Spleen (tissue), 11 donors: ENCODE measurements at regions not wholly inside any gene's neighbourhood (a gene's known extent, or its start where the extent isn't known, plus 50 kb on each side); places are given as distances from the start of the nearest gene placed in this dataset.

ENCODE experiments used
- DNase-seq: peaks from one replicate; pipeline ENCODE4 v3.0.0-alpha.2; 2020
- H3K27ac ChIP-seq, 8 donors: fragments of 200-600 bp; sonication (generic) in 7 of 8; 1 replicate in 4 of 8; 2 replicates in 4 of 8; pipeline versions ENCODE4 v1.5.0 to v1.8.0; 2016 to 2021; ENCODE audit warnings: inconsistent platforms in 4 of 8, mild to moderate bottlenecking in 4 of 8, moderate library complexity in 1 of 8
- H3K27me3 ChIP-seq, 7 donors: fragments of 200-600 bp; sonication (generic) in 6 of 7; replicated peaks in 1 of 7; 1 replicate in 4 of 7; 2 replicates in 3 of 7; pipeline versions ENCODE4 v1.5.0 to v1.8.0; 2016 to 2021; ENCODE audit warnings: inconsistent platforms in 3 of 7, mild to moderate bottlenecking in 1 of 7
- H3K36me3 ChIP-seq, 6 donors: fragments of 200-600 bp; sonication (generic) in 5 of 6; 1 replicate in 4 of 6; 2 replicates in 2 of 6; pipeline versions ENCODE4 v1.5.0 to v1.8.0; 2016 to 2021; ENCODE audit warnings: inconsistent platforms in 2 of 6
- H3K4me1 ChIP-seq, 6 donors: fragments of 200-600 bp; sonication (generic) in 5 of 6; 1 replicate in 3 of 6; 2 replicates in 3 of 6; pipeline versions ENCODE4 v1.5.0 to v1.8.0; 2016 to 2021; ENCODE audit warnings: inconsistent platforms in 3 of 6
- H3K4me3 ChIP-seq, 8 donors: fragments of 200-600 bp; sonication (generic) in 7 of 8; 1 replicate in 4 of 8; 2 replicates in 4 of 8; pipeline versions ENCODE4 v1.5.0 to v1.8.0; 2016 to 2021; ENCODE audit warnings: inconsistent platforms in 4 of 8, mild to moderate bottlenecking in 4 of 8, moderate library complexity in 2 of 8
- H3K9me3 ChIP-seq, 8 donors: fragments of 200-600 bp; sonication (generic) in 7 of 8; 1 replicate in 4 of 8; 2 replicates in 4 of 8; pipeline versions ENCODE4 v1.5.0 to v1.8.0; 2016 to 2021; ENCODE audit warnings: inconsistent platforms in 4 of 8
- CTCF ChIP-seq, 11 experiments: fragments of 200-600 bp in 7 of 11; fragments of 450-650 bp in 4 of 11; sonication (generic) in 4 of 11; IDR thresholded peaks in 8 of 11; conservative IDR thresholded peaks in 3 of 11; 1 replicate in 7 of 11; 2 replicates in 4 of 11; pipeline versions ENCODE4 v1.4.0 to v1.8.0; 2016 to 2021; ENCODE audit warnings: antibody characterized with exemption in 11 of 11, inconsistent platforms in 4 of 11, mild to moderate bottlenecking in 1 of 11
- POLR2A ChIP-seq, 3 donors: fragments of 450-650 bp; IDR thresholded peaks; one replicate each; pipeline ENCODE4 v1.5.1; 2017; ENCODE audit warnings: antibody characterized with exemption in 3 of 3, mild to moderate bottlenecking in 1 of 3
- POLR2AphosphoS5 ChIP-seq, 3 donors: sonication (generic); formaldehyde crosslinking; IDR thresholded peaks; one replicate each; pipeline ENCODE4 v1.5.1; 2017; ENCODE audit warnings: antibody characterized with exemption in 3 of 3
- WGBS, 5 donors: extraction: QIAGEN DNeasy Blood & Tissue Kit in 3 of 5; methylation state at CpG; one replicate each; pipeline versions ENCODE4 v1.1.5 to v1.1.7; 2013 to 2018; 5-methylcytosine and 5-hydroxymethylcytosine counted together
- intact Hi-C: fragments of 100-400 bp; cut with DNase I; formaldehyde crosslinking; loops from one replicate; pipeline ENCODE4 v1.15.0; 2023; ENCODE audit warnings: low total_unique reads
- donor health status: healthy with polysubstance abuse.
- donor health status: DM: no; HTN: no; CAD: no; lungs with moderate emphysema.
- donor health status: DM: no; HTN: no; CAD: no.
- donor health status: Bipolar disorder and iron deficiency.
- donor health status: healthy.
- donor health status: DM: no; HTN: no; CAD: no.
- donor health status: DM: yes; HTN: yes; CAD: no.

- Histone ChIP-seq H3K9me3 (peaks cover 0 to 10% (median 0%) of the 10 kb centered on the region in 8 donors), H3K4me1 (no peaks in the 10 kb centered on the region), H3K27me3 (peaks cover 0 to 2% (median 0%) of the 10 kb centered on the region in 7 donors), H3K27ac (no peak overlapping the region), H3K36me3 (no peaks in the 10 kb centered on the region), H3K4me3 (no peak overlapping the region)
- DNase-seq: no peak
- no peak for TF ChIP-seq CTCF (IDR thresholded peaks at IDR 0.05 in 8 of 11, conservative IDR thresholded peaks at IDR 0.05 in 3 of 11)
- TF ChIP-seq POLR2A (IDR thresholded peaks at IDR 0.05): no peak
- no peak for TF ChIP-seq POLR2AphosphoS5 (IDR thresholded peaks at IDR 0.05)
- intact Hi-C loops: no loop called here
Observed at GRCh38 chr2:12404497-12404896, 312.2 kb upstream of the TRIB2 start.

- Histone ChIP-seq H3K27me3 (peaks cover 0 to 2% (median 0%) of the 10 kb centered on the region in 7 donors), H3K4me1 (peaks cover 0 to 2% (median 0%) of the 10 kb centered on the region in 6 donors), H3K9me3 (peaks cover 0 to 13% (median 0%) of the 10 kb centered on the region in 8 donors), H3K4me3 (no peak overlapping the region), H3K27ac (no peak overlapping the region), H3K36me3 (no peaks in the 10 kb centered on the region)
- WGBS, 5 donors: 87 to 93% (median 89%) methylated on average over 5 of the region's 5 CpGs
- intact Hi-C loops: no loop called here
- DNase-seq: no peak
- TF ChIP-seq POLR2AphosphoS5 (IDR thresholded peaks at IDR 0.05) (no peak), POLR2A (IDR thresholded peaks at IDR 0.05) (no peak), CTCF (IDR thresholded peaks at IDR 0.05 in 8 of 11, conservative IDR thresholded peaks at IDR 0.05 in 3 of 11) (no peak)
Observed at GRCh38 chr2:12407160-12407559, 309.6 kb upstream of the TRIB2 start.

- no peaks in the 10 kb centered on the region for H3K27me3 ChIP-seq
- H3K36me3 ChIP-seq: no peaks in the 10 kb centered on the region
- H3K4me1 ChIP-seq: peaks cover 5 to 23% (median 19%) of the 10 kb centered on the region in 6 donors
- 33 to 55% (median 49%) methylated on average over 3 of the region's 3 CpGs for WGBS, 5 donors
- H3K4me3 ChIP-seq: no peak overlapping the region
- intact Hi-C loops: no loop called here
- peak overlapping the region in 3 of 8 donors; percentile 2 to 50 (median 40) for H3K27ac ChIP-seq
- peaks cover 0 to 6% (median 0%) of the 10 kb centered on the region in 8 donors for H3K9me3 ChIP-seq
- no peak for DNase-seq
- TF ChIP-seq POLR2A (IDR thresholded peaks at IDR 0.05) (no peak), POLR2AphosphoS5 (IDR thresholded peaks at IDR 0.05) (no peak), CTCF (IDR thresholded peaks at IDR 0.05 in 8 of 11, conservative IDR thresholded peaks at IDR 0.05 in 3 of 11) (no peak)
Observed at GRCh38 chr2:12412898-12413305, 303.8 kb upstream of the TRIB2 start.

GRCh38 chr2:12415536-12415935, 301.2 kb upstream of the TRIB2 start:
- no peak overlapping the region for H3K27ac ChIP-seq
- peaks cover 0 to 6% (median 0%) of the 10 kb centered on the region in 8 donors for H3K9me3 ChIP-seq
- DNase-seq: no peak
- H3K36me3 ChIP-seq: no peaks in the 10 kb centered on the region
- WGBS, 5 donors: 87 to 97% (median 91%) methylated on average over 3 of the region's 3 CpGs
- H3K27me3 ChIP-seq: no peaks in the 10 kb centered on the region
- intact Hi-C loops: no loop called here
- no peak overlapping the region for H3K4me3 ChIP-seq
- H3K4me1 ChIP-seq: peaks cover 5 to 23% (median 19%) of the 10 kb centered on the region in 6 donors
- TF ChIP-seq CTCF (IDR thresholded peaks at IDR 0.05 in 8 of 11, conservative IDR thresholded peaks at IDR 0.05 in 3 of 11): no peak
- TF ChIP-seq POLR2A (IDR thresholded peaks at IDR 0.05): no peak
- TF ChIP-seq POLR2AphosphoS5 (IDR thresholded peaks at IDR 0.05): no peak
